Stimulated activated CD4-positive, alpha-beta T cell treated with anti-CD3 and anti-CD28 coated beads, Interleukin-12 subunit alpha, Interleukin-12 subunit beta, amount 100 ng/mL, for 48 hours (primary cell): ENCODE measurements at regions not wholly inside any gene's neighbourhood (a gene's known extent, or its start where the extent isn't known, plus 50 kb on each side); places are given as distances from the start of the nearest gene placed in this dataset.

ENCODE experiments used
- DNase-seq, 3 donors: peaks; one replicate each; pipeline ENCODE4 v3.0.0-alpha.2; 2020; ENCODE audit warnings: low read depth in 2 of 3, low spot score in 1 of 3

DNA sequence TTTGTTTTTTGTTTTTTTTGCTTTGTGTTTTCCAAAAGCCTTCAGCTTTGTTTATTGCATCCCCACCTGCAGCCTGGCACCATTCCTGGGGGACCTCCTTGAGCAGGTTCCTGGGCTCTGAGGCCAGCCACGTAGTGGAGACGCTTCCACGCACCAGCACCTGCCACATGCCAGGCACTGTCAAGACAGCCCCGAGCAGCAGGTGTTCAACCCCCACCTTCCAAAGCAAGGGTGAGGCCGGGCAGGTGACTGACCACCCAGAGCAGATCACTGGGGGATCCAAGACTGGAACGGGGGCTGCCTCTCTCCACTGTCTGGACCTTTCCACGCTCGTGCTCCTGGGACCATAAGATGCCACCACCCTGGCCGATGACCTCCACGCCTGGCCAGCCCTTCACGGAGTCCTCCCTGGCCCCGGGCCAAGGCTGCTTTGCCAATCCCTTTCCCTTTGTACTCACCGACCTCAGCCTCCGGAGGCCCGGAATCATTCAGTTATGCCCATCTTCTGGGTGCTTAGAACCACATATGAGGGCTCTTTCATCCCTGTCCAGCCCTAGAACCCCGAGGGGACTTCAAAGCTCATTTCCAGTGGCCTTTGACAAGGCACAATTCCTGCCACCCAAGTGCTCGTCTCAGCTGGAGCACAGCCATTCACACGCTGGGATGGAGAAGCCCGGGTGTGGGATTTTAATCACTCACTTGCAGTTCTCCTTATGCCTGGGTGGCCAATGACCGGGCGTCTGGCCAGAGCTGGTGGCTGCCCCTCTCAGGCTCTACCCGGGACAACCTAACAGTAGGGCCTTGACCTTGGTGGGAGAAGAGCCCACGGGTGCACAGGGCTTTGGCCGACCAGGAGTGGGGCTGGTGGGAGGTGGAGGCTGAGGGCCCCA is 330.8 kb downstream of the NPHP4 start:
- no peak for DNase-seq

DNA sequence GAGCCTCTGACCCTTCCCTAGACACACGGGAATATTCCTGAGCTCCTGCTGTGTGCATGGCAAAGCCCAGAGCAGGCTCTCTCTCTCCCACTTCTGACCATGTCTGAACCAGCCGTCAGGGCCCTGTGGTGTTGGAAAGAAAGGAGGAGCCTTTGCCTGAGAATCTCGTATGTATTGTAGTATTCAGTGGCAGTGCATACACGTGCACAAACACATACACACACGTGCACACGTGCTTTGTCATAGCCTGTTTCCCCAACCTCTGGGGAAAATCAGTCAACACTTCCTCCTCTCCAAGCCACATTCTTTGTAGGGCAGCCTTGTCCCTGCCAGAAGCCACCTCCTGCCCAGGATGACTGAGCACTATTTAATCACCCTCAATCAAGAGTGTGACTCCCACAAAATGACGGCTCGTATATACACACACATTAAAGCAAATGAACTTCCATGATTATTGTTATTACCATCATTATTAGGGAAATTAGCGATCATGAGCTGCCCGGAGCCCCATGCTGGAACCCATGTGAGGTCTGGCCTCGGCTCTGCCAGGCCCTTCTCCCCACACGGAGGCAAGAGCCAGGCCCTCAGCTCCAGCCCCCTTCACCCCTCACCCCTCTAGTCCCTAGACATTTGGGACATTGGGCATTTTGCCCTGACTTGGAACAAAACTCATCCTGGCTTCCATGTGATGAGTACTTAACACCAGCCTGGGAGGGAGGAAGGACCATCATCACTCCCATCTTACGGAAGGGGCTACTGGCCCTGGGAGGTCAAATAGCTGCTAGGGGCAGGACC is 331.9 kb downstream of the NPHP4 start:
- no peak for DNase-seq

- DNase-seq = no peak
Observed at GRCh38 chr1:5659606-5660005, 332.6 kb downstream of the NPHP4 start.

- DNase-seq = no peak
Observed at GRCh38 chr1:5658340-5659316, 333.6 kb downstream of the NPHP4 start.

DNA sequence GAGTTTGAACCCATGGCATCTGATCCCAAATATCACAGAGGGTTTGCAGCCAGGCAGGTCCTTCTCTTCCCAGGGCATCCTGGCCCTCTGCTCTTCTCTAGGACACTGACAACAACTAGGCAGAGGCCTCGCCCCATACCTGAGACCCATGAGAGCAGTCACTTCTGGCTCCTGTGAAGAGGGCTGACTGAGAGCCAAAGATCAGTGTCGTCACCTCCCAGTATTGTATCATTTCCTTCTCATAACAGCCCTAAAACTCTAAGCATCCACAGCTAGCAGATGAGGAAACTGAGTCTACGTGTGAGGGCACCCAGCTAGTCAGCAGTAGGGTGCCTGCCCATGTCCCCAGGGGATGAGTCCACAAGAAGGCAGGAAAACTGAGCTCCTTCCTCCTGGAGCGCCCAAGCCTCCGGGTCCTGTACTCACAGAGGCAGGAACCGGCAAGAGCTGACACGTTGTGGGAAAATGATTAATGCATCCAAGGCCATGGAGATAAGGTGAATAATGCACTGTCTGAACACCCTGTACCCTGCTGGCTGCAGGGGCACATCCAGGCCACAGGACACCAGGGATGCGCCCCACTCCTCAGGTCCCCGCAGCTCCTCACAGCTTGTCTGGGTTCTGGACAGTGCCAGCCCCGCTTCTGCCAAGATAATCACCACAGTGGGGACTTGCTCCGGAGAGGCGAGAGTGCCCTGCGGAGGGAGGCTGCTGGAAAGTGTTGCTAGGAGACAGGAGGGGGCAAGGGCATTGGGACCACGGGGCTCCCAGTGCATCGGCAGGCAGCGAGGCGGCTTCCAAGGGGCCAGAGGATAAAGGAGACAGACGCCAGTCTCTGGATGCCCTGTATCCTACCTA is 340.0 kb downstream of the NPHP4 start:
- DNase-seq = no peak

DNA sequence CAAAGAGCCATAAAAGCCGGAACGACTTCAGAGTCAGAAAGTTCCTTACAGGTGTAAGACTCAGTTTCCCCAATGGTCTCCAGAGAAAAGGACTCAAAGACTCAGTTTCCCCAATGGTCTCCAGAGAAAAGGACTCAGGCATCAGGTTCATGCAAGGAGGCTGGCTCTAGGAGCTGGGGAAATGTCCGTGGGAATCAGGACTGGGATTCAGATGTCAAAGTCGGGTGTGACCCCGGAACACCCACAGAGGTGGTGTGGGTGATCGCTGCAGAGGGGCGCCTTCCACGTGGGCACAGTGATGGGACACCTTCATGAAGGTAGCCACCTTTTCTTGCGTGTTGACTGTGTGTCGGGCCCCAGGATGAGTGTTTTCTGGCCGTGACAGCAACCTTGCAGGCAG is 340.8 kb downstream of the NPHP4 start:
- DNase-seq = no peak

DNA sequence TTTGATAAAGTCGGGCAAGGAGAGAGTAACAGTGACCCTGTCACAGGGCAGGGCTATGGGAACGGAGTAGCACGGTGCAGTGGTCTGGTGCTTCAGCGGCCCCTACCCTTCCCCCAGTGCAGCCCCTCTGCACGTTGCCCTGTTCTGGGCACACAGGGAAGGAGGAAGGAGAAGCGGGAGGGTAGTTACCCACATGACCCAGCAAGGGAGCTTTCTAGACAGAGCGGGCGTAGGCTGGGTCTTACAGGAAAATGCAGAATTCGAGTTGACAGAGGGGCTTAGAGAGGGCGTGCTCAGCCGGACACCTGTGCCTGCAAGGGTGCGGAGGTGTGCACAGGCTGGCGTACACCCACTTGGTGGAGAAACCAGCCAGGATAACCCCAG is 341.2 kb downstream of the NPHP4 start:
- no peak for DNase-seq

- no peak for DNase-seq
Observed at GRCh38 chr1:5650283-5651026, 341.8 kb downstream of the NPHP4 start.

DNA sequence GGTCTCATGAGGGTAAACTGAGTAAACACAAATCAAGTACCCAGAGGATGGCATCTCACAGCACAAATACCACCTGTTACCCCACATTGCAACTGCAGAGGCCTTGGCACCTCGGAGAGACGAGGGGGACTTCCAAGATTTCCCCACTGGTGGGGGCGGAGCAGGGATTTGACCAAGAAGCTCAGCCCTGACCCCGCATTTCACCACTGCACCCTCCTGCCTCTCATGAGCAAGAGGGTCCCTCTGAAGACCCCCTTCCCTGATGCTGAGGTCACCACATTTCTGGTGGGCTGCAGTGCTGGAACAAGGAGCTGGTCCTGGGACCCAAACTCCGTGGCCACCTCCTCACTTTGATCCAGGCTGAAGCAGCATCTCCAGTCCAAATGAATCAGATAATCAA is 342.4 kb downstream of the NPHP4 start:
- no peak for DNase-seq

GRCh38 chr1:5649166-5649551 is 343.1 kb downstream of the NPHP4 start:
- no peak for DNase-seq

DNA sequence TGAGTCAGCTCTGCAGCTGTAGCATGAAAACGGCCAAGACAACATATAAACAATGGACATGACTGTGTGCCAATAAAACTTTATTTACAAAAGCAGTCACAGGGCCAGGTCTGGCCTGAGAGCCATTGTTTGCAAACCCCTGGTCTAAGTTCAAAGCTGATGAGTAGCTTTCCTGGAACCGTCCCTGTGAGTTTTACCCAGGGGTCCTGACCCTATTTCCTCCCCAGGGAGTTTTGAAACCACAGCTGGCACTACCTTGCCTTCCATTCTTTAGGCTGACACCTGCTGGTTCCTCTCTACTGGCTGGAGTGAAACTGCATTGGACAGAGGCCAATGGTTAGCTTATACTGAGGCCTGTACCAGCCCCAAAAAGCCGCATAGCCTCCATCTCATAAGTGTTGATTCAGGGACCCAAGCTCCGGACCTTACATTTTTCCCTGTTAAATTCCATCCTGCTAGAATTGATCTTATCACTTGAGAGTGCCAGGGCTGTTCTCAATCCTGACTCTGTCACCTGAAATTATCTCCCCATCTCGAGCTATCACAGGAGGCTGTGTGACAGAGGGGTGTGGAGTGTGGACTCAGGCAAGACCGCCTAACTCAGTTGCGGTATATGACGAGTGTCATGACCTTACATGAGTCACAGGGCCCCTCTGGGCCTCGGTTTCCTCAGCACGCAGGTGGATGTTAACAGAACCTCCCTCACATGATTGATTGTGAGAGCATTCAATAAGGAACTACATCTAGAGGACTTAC is 343.6 kb downstream of the NPHP4 start:
- no peak for DNase-seq

DNA sequence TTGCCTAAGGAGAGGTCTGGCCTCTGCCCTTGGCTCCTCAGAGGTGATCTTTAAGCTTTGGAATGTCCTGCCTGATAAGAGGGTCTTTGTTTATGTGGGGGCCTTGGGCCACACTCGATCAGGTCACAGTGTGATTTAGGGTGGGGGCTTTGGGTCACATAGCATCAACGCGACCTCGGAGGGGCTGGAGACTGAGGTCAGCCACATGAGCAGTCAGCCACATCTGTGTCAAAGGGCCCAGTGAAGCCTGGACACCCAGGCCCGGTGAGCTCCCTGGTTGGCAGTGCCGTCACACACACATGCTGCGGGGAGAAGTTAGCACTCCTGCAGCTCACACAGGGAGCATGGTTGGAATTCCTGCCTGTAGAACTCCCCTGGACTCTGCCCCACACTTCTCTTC is 345.0 kb downstream of the NPHP4 start:
- DNase-seq = no peak

GRCh38 chr1:5646486-5647149 is 345.6 kb downstream of the NPHP4 start:
- DNase-seq = no peak

- no peak for DNase-seq
Observed at GRCh38 chr1:5645929-5646328, 346.3 kb downstream of the NPHP4 start.

GRCh38 chr1:5645135-5645399 is 347.2 kb downstream of the NPHP4 start:
- no peak for DNase-seq

DNA sequence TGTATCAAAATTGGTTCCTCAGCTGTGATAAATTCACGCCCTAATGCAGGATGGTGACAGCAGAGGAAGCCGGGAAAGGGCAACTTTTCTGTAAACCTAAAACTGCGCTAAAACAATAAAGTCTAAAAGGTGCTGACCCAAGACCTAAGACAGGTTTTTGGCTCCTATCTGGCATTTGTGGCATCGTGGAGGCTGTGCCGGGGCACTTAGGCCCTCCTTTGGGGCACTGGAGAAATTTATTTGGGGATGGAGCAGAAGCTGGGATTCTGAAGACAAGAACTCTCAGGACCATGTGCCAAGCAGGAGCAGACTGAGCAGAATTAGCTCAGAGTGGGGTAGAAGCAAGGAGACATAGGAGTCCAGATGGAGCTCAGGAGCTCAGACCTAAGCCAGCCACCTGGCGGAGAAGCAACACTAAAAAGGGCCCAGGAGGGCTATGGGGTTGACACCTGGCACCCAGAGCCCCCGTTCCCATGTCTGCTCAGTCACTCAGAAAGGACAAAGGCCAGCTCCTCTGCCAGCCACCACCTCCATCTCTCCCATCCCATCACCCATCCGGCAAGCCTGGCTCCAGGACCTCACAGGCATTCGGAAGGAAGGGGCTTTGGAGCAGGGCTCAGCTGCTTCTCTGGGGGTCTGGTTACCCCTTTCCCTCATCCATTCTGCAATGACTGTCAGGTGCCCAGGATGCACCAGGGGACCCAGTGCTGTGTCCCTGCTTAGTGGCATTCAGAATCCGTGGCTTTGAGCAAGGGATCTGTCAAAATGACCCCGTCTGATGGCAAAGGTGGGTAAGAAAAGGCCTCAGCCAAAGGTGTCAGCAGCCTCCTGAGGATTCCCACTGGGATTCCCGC is 347.7 kb downstream of the NPHP4 start:
- DNase-seq = no peak

DNA sequence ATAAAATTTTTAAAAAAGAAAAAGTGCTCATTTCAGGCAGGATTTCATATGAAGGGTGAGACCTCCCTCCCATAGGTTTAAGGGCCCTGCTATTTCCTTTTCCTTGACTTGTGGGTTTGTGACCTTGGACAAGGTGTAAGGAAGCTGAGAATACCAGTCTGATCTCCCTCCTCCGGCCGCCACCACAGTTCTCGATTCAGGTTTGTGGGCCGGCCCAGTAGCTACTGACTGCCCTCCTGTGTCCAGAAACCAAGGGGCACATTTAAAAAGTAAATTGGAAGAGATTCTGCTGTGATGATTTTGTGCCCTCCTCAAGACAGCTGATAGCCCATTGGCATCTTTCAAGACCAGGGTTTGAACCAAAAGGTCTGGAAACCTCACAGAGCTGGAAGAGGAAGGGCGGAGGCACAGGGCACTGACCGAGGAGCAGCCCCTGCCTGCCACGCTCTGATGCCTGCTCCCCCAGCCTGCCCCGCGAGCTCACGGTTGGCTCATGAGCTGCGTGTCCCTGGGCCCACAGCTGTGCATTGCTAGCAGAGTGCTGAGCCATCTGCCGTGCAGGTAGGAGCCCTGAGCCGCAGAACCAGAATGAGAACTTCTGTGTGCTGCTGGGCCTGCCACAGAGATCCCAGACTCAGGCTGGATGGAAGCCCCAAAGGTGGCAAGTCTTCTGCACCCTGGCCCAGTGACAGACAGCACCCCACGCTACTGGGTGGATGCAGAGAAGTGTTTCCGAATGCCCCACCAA is 348.7 kb downstream of the NPHP4 start:
- DNase-seq = no peak
